ENCODE measurements at regions not wholly inside any gene's neighbourhood (a gene's known extent, or its start where the extent isn't known, plus 50 kb on each side); places are given as distances from the start of the nearest gene placed in this dataset.

DNA sequence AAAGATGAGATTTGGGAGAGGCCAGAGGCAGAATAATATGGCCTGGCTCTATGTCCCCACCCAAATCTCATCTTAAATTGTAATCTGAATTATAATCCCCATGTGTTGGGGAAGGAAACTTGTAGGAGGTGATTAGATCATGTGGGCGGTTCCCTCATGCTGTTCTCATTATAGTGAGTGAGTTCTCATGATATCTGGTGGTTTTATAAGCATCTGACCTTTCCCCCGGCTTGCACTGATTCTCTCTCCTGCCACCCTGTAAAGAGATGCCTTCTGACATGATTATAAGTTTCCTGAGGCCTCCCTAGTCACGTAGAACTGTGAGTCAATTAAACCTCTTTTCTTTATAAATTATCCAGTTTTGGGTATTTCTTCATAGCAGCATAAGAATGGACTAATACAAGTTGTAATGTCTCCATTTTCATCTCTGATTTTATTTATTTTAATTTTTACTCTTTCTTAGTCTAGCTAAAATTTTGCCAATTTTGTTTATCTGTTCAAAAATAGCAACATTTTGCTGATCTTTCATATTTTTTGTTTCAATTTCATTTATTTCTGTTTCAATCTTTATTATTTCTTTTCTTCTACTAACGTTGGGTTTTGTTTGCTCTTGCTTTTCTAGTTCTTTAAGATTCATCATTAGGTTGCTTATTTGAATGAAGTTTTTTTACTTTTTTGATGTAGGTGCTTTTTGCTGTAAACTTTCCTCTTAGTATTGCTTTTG, 67.0 kb upstream of the ZRANB2 start:
- no peak overlapping the region for H3K4me3 ChIP-seq (ENCODE audit: low read depth, low read length)
- H3K27me3 ChIP-seq (ENCODE audit: control insufficient read depth, insufficient read depth, low read length) = no peaks in the 10 kb centered on the region
- H3K36me3 ChIP-seq (ENCODE audit: control insufficient read depth, insufficient read depth, low read length) = no peaks in the 10 kb centered on the region
- no peaks in the 10 kb centered on the region for H3K9me3 ChIP-seq (ENCODE audit: control insufficient read depth, insufficient read depth, low read length)
- H3K27ac ChIP-seq (ENCODE audit: low read depth, low read length) = no peak overlapping the region
- H3K9ac ChIP-seq (ENCODE audit: low read depth, low read length) = no peak overlapping the region
- H3K4me1 ChIP-seq (ENCODE audit: control insufficient read depth, insufficient read depth, low read length) = no peaks in the 10 kb centered on the region

GRCh38 chr1:71135571-71135970, 54.7 kb upstream of the ZRANB2 start:
- no peak overlapping the region for H3K27ac ChIP-seq (ENCODE audit: low read depth, low read length)

More at GRCh38 chr1:71135571-71135970, 54.7 kb upstream of the ZRANB2 start:
- Histone ChIP-seq H3K27me3 (ENCODE audit: control insufficient read depth, insufficient read depth, low read length) (no peaks in the 10 kb centered on the region), H3K36me3 (ENCODE audit: control insufficient read depth, insufficient read depth, low read length) (no peaks in the 10 kb centered on the region), H3K9ac (ENCODE audit: low read depth, low read length) (no peak overlapping the region), H3K4me3 (ENCODE audit: low read depth, low read length) (no peak overlapping the region), H3K9me3 (ENCODE audit: control insufficient read depth, insufficient read depth, low read length) (peaks cover 31% of the 10 kb centered on the region), H3K4me1 (ENCODE audit: control insufficient read depth, insufficient read depth, low read length) (no peaks in the 10 kb centered on the region)

Data from HUES48 (cell line).